MM.1S (cell line): ENCODE measurements at regions not wholly inside any gene's neighbourhood (a gene's known extent, or its start where the extent isn't known, plus 50 kb on each side); places are given as distances from the start of the nearest gene placed in this dataset.

Experiments
- DNase-seq: peaks from one replicate; pipeline ENCODE4 v3.0.0-alpha.2; 2015
- H2AFZ ChIP-seq: fragments of 300-600 bp; sonication (generic); 2 replicates; pipeline ENCODE4 v1.6.0; 2016; ENCODE audit warnings: antibody characterized with exemption, low read length
- H3F3A ChIP-seq: fragments of 300-600 bp; sonication (generic); 2 replicates; pipeline ENCODE4 v1.6.1; 2016; ENCODE audit warnings: mild to moderate bottlenecking, antibody characterized with exemption, low read length, moderate library complexity, mixed read lengths; ENCODE audit not compliant: insufficient read depth
- H3K27ac ChIP-seq: fragments of 300-600 bp; sonication (generic); 2 replicates; pipeline ENCODE4 v1.5.1; 2016; ENCODE audit warnings: mild to moderate bottlenecking, low read length
- H3K27me3 ChIP-seq: fragments of 300-600 bp; sonication (generic); replicated peaks from 2 replicates; pipeline ENCODE4 v1.6.0; 2016; ENCODE audit warnings: low read length; ENCODE audit not compliant: insufficient read depth
- H3K36me3 ChIP-seq: fragments of 300-600 bp; sonication (generic); replicated peaks from 2 replicates; pipeline ENCODE4 v1.6.1; 2016; ENCODE audit warnings: mild to moderate bottlenecking, low read length, mixed read lengths; ENCODE audit not compliant: insufficient read depth
- H3K4me1 ChIP-seq: fragments of 300-600 bp; sonication (generic); 2 replicates; pipeline ENCODE4 v1.6.1; 2016; ENCODE audit warnings: low read length, mixed read lengths
- H3K4me2 ChIP-seq: fragments of 300-600 bp; sonication (generic); 2 replicates; pipeline ENCODE4 v1.6.0; 2016; ENCODE audit warnings: low read depth, low read length
- H3K4me3 ChIP-seq: fragments of 300-600 bp; sonication (generic); 2 replicates; pipeline ENCODE4 v1.5.1; 2016; ENCODE audit warnings: low read length, mixed read lengths
- H3K79me2 ChIP-seq: fragments of 300-600 bp; sonication (generic); 2 replicates; pipeline ENCODE4 v1.6.1; 2016; ENCODE audit warnings: mixed run types, low read length, mixed read lengths
- H3K9ac ChIP-seq: fragments of 300-600 bp; sonication (generic); 2 replicates; pipeline ENCODE4 v1.6.1; 2016; ENCODE audit warnings: low read length, mixed read lengths
- H3K9me2 ChIP-seq: fragments of 300-600 bp; sonication (generic); replicated peaks from 2 replicates; pipeline ENCODE4 v1.6.1; 2016; ENCODE audit warnings: mild to moderate bottlenecking, low read length, mixed read lengths; ENCODE audit not compliant: insufficient read depth
- H3K9me3 ChIP-seq: fragments of 300-600 bp; sonication (generic); replicated peaks from 2 replicates; pipeline ENCODE4 v1.6.1; 2016; ENCODE audit warnings: mild to moderate bottlenecking, low read length, mixed read lengths; ENCODE audit not compliant: insufficient read depth
- H4K20me1 ChIP-seq: fragments of 300-600 bp; sonication (generic); 2 replicates; pipeline ENCODE4 v1.6.1; 2016; ENCODE audit warnings: mild to moderate bottlenecking, low read length, moderate library complexity, mixed read lengths; ENCODE audit not compliant: insufficient read depth
- CTCF ChIP-seq: fragments of 300-600 bp; sonication (generic); IDR thresholded peaks from 2 replicates; pipeline ENCODE4 v1.5.1; 2016; ENCODE audit warnings: antibody characterized with exemption, low read length, mixed read lengths
- EZH2 ChIP-seq: fragments of 300-600 bp; sonication (generic); optimal IDR thresholded peaks from 2 replicates; pipeline ENCODE3; 2017; ENCODE audit warnings: low read depth, mild to moderate bottlenecking, antibody characterized with exemption, low read length, mixed read lengths
- EZH2phosphoT487 ChIP-seq: fragments of 300-600 bp; sonication (generic); IDR thresholded peaks from 2 replicates; pipeline ENCODE4 v1.6.1; 2018; ENCODE audit warnings: antibody characterized with exemption, low read length

- H3K4me2 ChIP-seq, result no peak overlapping the region
- H3K27ac ChIP-seq, result no peak overlapping the region
- no peaks in the 10 kb centered on the region for H3K4me1 ChIP-seq
- H3K36me3 ChIP-seq, result no peaks in the 10 kb centered on the region
- H3K79me2 ChIP-seq, result no peaks in the 10 kb centered on the region
- TF ChIP-seq CTCF, result no peak
- TF ChIP-seq EZH2phosphoT487, result no peak
- no peak for TF ChIP-seq EZH2
- DNase-seq, result no peak
- no peaks in the 10 kb centered on the region for H4K20me1 ChIP-seq
- no peak overlapping the region for H2AFZ ChIP-seq
- H3F3A ChIP-seq, result no peaks in the 10 kb centered on the region
- no peaks in the 10 kb centered on the region for H3K27me3 ChIP-seq
- no peak overlapping the region for H3K9ac ChIP-seq
- H3K9me3 ChIP-seq, result no peaks in the 10 kb centered on the region
- H3K4me3 ChIP-seq, result no peak overlapping the region
- H3K9me2 ChIP-seq, result no peaks in the 10 kb centered on the region
Measured at GRCh38 chr14:89524990-89525667, 108.1 kb upstream of the FOXN3 start.

- Histone ChIP-seq H3K79me2 (no peaks in the 10 kb centered on the region), H3K9ac (no peak overlapping the region), H4K20me1 (no peaks in the 10 kb centered on the region), H3K4me3 (no peak overlapping the region), H3K27ac (no peak overlapping the region), H3K27me3 (no peaks in the 10 kb centered on the region), H3K9me3 (no peaks in the 10 kb centered on the region), H2AFZ (no peak overlapping the region), H3K4me1 (no peaks in the 10 kb centered on the region), H3F3A (no peaks in the 10 kb centered on the region), H3K36me3 (no peaks in the 10 kb centered on the region), H3K9me2 (no peaks in the 10 kb centered on the region), H3K4me2 (no peak overlapping the region)
- TF ChIP-seq CTCF (no peak), EZH2 (no peak), EZH2phosphoT487 (no peak)
- DNase-seq, result no peak
Measured at GRCh38 chr14:89524412-89524811, 107.4 kb upstream of the FOXN3 start.

GRCh38 chr14:89521988-89522387, 105.0 kb upstream of the FOXN3 start:
- Histone ChIP-seq H2AFZ (no peak overlapping the region), H3K4me1 (no peaks in the 10 kb centered on the region), H3K9me3 (no peaks in the 10 kb centered on the region), H3F3A (no peaks in the 10 kb centered on the region), H3K9ac (no peak overlapping the region), H3K79me2 (no peaks in the 10 kb centered on the region), H3K4me2 (no peak overlapping the region), H4K20me1 (no peaks in the 10 kb centered on the region), H3K27me3 (no peaks in the 10 kb centered on the region), H3K9me2 (no peaks in the 10 kb centered on the region), H3K36me3 (no peaks in the 10 kb centered on the region), H3K27ac (no peak overlapping the region), H3K4me3 (no peak overlapping the region)
- DNase-seq, result no peak
- TF ChIP-seq EZH2phosphoT487 (no peak), EZH2 (no peak), CTCF (no peak)
